GM12875 (cell line): ENCODE measurements at regions not wholly inside any gene's neighbourhood (a gene's known extent, or its start where the extent isn't known, plus 50 kb on each side); places are given as distances from the start of the nearest gene placed in this dataset.

Experiments
- H3K4me3 ChIP-seq: one replicate; pipeline ENCODE4 v1.5.1; 2011; ENCODE audit warnings: low read depth, low read length, control low read depth
- CTCF ChIP-seq: IDR thresholded peaks from 2 replicates; pipeline ENCODE4 v1.5.1; 2011; ENCODE audit warnings: low read depth, mild to moderate bottlenecking, control low read depth, inconsistent platforms, low read length, moderate library complexity, borderline replicate concordance; ENCODE audit not compliant: insufficient read depth

GRCh38 chr2:153222231-153223165, 256.1 kb downstream of the RPRM start:
- TF ChIP-seq CTCF = no peak
- H3K4me3 ChIP-seq = no peak overlapping the region

DNA sequence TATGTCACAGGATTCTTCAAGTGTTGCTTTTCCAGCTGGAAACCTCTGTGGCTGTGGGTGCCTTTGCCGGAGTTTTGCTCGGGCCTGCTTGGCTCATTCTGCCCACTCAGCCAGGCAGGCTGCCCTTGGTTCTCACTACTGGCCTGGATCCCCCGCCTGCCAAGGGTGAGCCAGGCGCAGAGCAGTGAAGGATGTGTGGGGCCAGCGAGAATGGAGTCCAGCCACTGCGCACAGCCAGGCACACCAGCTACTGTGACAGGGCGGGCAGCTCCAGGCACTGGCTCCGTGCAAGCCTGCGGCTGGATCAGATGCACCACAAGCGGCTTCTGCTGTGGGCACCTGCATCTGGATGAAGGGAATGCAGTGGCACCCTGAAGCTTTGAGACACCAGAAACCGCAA, 257.1 kb downstream of the RPRM start:
- H3K4me3 ChIP-seq = no peak overlapping the region
- TF ChIP-seq CTCF = no peak

GRCh38 chr2:153221087-153221486, 257.5 kb downstream of the RPRM start:
- TF ChIP-seq CTCF = no peak
- H3K4me3 ChIP-seq = no peak overlapping the region

- no peak for TF ChIP-seq CTCF
Measured at GRCh38 chr2:153218851-153219250, 259.7 kb downstream of the RPRM start.

GRCh38 chr2:153214337-153214736, 264.2 kb downstream of the RPRM start:
- H3K4me3 ChIP-seq = no peak overlapping the region
- TF ChIP-seq CTCF = no peak

More at GRCh38 chr2:153218851-153219250, 259.7 kb downstream of the RPRM start:
- no peak overlapping the region for H3K4me3 ChIP-seq

GRCh38 chr2:153213022-153213421, 265.5 kb downstream of the RPRM start:
- TF ChIP-seq CTCF = no peak
- no peak overlapping the region for H3K4me3 ChIP-seq
